ENCODE measurements at regions not wholly inside any gene's neighbourhood (a gene's known extent, or its start where the extent isn't known, plus 50 kb on each side); places are given as distances from the start of the nearest gene placed in this dataset.

DNA sequence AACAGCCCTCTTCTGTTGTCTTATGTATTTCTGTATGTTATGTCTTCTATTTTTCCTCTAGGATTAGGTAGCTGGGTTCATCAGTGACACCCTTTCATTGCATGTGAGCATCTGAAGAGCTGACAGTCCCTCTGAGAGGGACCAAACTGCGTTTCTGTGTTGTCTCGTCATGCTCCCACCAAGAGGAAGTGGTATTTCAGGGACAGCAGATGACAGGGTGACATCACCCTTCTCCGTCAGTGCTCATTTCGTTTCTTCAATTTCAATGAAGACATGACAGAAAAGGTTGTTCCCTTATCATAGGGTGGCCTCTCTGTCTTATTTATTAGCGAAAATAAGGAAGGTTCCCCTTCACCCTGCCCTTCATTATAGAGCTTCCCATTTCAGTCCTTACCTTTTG lies 225.9 kb upstream of the NR4A3 start:
- no peak overlapping the region for H3K4me3 ChIP-seq (replicated peaks; ENCODE audit: low read depth, low read length)
- TF ChIP-seq, protein P1, sequence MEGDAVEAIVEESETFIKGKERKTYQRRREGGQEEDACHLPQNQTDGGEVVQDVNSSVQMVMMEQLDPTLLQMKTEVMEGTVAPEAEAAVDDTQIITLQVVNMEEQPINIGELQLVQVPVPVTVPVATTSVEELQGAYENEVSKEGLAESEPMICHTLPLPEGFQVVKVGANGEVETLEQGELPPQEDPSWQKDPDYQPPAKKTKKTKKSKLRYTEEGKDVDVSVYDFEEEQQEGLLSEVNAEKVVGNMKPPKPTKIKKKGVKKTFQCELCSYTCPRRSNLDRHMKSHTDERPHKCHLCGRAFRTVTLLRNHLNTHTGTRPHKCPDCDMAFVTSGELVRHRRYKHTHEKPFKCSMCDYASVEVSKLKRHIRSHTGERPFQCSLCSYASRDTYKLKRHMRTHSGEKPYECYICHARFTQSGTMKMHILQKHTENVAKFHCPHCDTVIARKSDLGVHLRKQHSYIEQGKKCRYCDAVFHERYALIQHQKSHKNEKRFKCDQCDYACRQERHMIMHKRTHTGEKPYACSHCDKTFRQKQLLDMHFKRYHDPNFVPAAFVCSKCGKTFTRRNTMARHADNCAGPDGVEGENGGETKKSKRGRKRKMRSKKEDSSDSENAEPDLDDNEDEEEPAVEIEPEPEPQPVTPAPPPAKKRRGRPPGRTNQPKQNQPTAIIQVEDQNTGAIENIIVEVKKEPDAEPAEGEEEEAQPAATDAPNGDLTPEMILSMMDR (IDR thresholded peaks at IDR 0.05; ENCODE audit: low read depth, low read length, missing control alignments) = no peak
- DNase-seq (ENCODE audit: extremely low read depth, low read depth) = no peak

DNA sequence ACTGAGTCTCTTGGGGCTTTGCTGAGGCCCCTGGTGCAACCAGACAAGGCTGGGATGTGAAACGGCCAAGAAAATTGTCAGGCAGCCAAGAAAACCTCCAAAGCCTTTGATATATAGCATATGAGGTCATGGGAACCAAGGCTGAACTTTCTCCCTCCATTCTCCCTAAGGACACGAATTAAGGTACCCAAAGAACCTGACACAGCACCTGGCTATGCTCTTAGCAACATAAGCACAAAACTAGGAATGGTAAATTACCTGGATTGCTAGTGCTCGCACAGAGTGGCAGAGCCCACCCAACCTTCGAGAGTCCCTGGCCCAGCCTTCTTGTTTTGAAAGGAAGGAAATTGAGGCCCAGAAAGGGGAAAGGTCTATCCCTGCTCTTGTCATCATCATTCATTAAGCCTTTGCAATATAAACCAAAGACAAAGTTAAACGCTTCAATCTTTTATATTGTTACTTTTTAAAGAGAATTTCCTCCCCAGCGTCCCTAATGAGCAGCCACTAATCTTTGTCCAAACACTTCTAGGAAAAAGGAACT lies 220.0 kb upstream of the NR4A3 start:
- DNase-seq (ENCODE audit: extremely low read depth, low read depth) = no peak
- H3K4me3 ChIP-seq (replicated peaks; ENCODE audit: low read depth, low read length) = no peak overlapping the region
- TF ChIP-seq, protein P1 (IDR thresholded peaks at IDR 0.05; ENCODE audit: low read depth, low read length, missing control alignments) = no peak

DNA sequence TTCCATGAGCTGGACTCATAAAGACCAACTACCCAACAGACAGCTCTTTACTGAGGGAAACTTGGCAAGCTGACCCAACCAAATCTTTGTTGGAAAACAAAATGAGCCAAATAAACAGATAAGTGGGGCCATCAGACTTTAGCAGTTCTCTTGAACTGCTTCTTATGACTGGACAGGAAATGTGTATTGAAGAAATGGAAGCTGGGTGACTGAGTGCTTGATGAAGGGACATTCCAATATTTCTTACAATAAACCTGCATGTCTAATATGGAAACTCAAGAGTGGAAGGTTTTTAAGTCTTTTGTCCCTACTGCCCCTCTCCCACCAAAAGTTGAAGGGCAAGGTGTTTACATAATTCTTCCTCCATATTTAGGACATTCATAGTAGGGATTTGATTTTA lies 218.8 kb upstream of the NR4A3 start:
- no peak for DNase-seq (ENCODE audit: extremely low read depth, low read depth)
- H3K4me3 ChIP-seq (replicated peaks; ENCODE audit: low read depth, low read length) = no peak overlapping the region
- TF ChIP-seq, protein P1 (IDR thresholded peaks at IDR 0.05; ENCODE audit: low read depth, low read length, missing control alignments) = no peak

GRCh38 chr9:99605016-99605743 lies 216.5 kb upstream of the NR4A3 start:
- H3K4me3 ChIP-seq (replicated peaks; ENCODE audit: low read depth, low read length) = no peak overlapping the region
- TF ChIP-seq, protein P1 (IDR thresholded peaks at IDR 0.05; ENCODE audit: low read depth, low read length, missing control alignments) = no peak
- no peak for DNase-seq (ENCODE audit: extremely low read depth, low read depth)

- TF ChIP-seq, protein P1 (IDR thresholded peaks at IDR 0.05; ENCODE audit: low read depth, low read length, missing control alignments) = no peak
- no peak overlapping the region for H3K4me3 ChIP-seq (replicated peaks; ENCODE audit: low read depth, low read length)
- no peak for DNase-seq (ENCODE audit: extremely low read depth, low read depth)
Observed at GRCh38 chr9:99606296-99606695, 215.4 kb upstream of the NR4A3 start.

- no peak for DNase-seq (ENCODE audit: extremely low read depth, low read depth)
- TF ChIP-seq, protein P1 (IDR thresholded peaks at IDR 0.05; ENCODE audit: low read depth, low read length, missing control alignments) = no peak
- no peak overlapping the region for H3K4me3 ChIP-seq (replicated peaks; ENCODE audit: low read depth, low read length)
Observed at GRCh38 chr9:99606957-99607356, 214.7 kb upstream of the NR4A3 start.

Measured in HFF-Myc (cell line).